GM10266 (cell line): ENCODE measurements at regions not wholly inside any gene's neighbourhood (a gene's known extent, or its start where the extent isn't known, plus 50 kb on each side); places are given as distances from the start of the nearest gene placed in this dataset.

Experiments
- DNase-seq: peaks from one replicate; pipeline ENCODE4 v3.0.0; 2012; ENCODE audit errors: extremely low spot score
- CTCF ChIP-seq: IDR thresholded peaks from 2 replicates; pipeline ENCODE4 v1.5.1; 2012; ENCODE audit warnings: mild to moderate bottlenecking, low read depth; ENCODE audit not compliant: control insufficient read depth, insufficient read depth; ENCODE audit errors: missing control alignments

- TF ChIP-seq CTCF, result no peak
- no peak for DNase-seq
Observed at GRCh38 chr17:33942414-33942813, 312.7 kb upstream of the CCL2 start.

GRCh38 chr17:33944412-33944811 is 310.7 kb upstream of the CCL2 start:
- DNase-seq, result no peak
- no peak for TF ChIP-seq CTCF

DNA sequence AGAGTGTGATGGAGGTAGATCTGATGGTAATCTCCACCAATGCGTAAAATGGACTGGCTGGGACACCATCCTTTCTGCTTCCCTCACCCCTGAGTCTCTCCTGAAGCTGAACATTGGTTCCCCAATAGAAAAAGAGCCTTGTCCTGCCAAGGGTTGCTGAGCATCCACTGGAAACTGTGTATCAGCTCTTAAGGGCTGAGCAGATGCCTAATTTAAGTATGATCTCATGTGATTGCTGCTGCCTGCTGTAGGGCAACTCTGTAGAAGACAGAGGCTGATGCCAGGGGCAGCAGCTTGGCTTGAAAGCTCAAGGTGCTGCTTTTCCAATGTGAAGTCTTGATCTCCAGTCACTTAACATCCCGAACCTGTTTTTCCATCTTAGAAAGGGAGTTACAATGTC is 310.3 kb upstream of the CCL2 start:
- DNase-seq, result no peak
- TF ChIP-seq CTCF, result no peak

- TF ChIP-seq CTCF, result no peak
- DNase-seq, result no peak
Observed at GRCh38 chr17:33945646-33946546, 309.2 kb upstream of the CCL2 start.

DNA sequence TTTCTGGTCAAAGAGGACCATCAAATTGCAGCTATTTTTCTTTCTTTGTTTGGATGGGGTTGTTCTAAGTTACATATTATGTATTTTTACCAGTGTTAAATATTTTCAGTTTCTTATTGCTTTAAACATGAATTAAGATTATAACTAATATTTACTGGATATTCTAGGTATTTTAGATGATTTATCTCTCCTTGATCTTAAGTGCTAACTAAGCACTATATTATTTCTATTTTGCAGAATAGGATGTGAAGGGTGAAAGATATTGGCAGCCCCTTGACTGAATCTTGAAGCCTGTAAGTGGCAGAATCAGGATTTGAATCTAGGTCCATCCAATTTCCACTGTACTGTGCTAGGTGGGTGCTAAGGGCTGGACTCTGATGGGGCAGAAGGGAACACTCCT is 307.3 kb upstream of the CCL2 start:
- no peak for DNase-seq
- TF ChIP-seq CTCF, result no peak

- TF ChIP-seq CTCF, result no peak
- DNase-seq, result no peak
Observed at GRCh38 chr17:33948309-33948708, 306.8 kb upstream of the CCL2 start.

DNA sequence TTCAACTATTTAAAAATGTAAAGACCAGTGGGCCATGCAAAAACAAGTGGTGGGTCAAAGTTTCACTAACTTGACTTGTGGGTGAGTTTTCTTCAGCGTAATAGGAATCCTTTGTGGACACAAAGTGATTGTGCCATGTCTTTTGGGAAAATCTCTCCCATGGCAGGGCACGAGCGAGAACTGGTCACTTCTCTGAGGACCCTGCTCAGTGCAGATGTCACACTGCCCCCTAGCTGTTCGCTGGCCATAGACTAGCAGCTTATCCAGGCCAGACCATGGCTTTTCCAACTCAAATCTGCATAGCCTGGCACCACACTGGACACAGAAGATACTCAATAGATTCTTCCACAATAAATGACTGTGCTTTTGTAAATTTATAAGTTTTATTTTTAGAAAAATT is 306.0 kb upstream of the CCL2 start:
- peak; percentile 39 for TF ChIP-seq CTCF
- no peak for DNase-seq
